ENCODE measurements at regions not wholly inside any gene's neighbourhood (a gene's known extent, or its start where the extent isn't known, plus 50 kb on each side); places are given as distances from the start of the nearest gene placed in this dataset.

DNA sequence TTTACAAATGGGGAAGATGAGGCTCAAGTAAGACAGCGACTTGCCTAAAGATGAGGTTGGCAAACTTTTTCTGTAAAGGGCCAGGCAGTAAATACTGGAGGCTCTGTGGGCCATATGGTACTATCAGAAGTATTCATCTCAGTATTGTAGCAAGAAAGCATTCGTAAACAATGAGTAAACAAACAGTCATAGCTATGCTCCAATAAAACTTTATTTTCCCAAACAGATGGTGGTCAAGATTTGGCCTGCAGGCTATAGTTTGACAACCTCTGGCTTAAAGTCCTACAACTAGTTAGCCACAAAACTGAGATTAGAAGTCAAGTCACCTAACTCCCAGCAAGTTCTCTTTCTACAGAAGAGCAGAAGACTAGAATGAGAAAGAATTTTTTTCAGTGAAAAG lies 177.0 kb upstream of the NECTIN3 start:
- Histone ChIP-seq H3K9me3 (no peaks in the 10 kb centered on the region), H3K36me3 (no peaks in the 10 kb centered on the region), H3K27ac (no peak overlapping the region), H3K27me3 (no peaks in the 10 kb centered on the region), H3K4me3 (replicated peaks in 1 of 3) (no peak overlapping the region), H3K4me1 (no peaks in the 10 kb centered on the region)
- no peak for TF ChIP-seq POLR2A (IDR thresholded peaks at IDR 0.05)
- TF ChIP-seq, protein P1, sequence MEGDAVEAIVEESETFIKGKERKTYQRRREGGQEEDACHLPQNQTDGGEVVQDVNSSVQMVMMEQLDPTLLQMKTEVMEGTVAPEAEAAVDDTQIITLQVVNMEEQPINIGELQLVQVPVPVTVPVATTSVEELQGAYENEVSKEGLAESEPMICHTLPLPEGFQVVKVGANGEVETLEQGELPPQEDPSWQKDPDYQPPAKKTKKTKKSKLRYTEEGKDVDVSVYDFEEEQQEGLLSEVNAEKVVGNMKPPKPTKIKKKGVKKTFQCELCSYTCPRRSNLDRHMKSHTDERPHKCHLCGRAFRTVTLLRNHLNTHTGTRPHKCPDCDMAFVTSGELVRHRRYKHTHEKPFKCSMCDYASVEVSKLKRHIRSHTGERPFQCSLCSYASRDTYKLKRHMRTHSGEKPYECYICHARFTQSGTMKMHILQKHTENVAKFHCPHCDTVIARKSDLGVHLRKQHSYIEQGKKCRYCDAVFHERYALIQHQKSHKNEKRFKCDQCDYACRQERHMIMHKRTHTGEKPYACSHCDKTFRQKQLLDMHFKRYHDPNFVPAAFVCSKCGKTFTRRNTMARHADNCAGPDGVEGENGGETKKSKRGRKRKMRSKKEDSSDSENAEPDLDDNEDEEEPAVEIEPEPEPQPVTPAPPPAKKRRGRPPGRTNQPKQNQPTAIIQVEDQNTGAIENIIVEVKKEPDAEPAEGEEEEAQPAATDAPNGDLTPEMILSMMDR (IDR thresholded peaks at IDR 0.05): no peak
- no peak for DNase-seq
- intact Hi-C loops (cut with DNase I): no loop called here
- 91% methylated on average over 2 of the region's 2 CpGs for WGBS, 2 donors

DNA sequence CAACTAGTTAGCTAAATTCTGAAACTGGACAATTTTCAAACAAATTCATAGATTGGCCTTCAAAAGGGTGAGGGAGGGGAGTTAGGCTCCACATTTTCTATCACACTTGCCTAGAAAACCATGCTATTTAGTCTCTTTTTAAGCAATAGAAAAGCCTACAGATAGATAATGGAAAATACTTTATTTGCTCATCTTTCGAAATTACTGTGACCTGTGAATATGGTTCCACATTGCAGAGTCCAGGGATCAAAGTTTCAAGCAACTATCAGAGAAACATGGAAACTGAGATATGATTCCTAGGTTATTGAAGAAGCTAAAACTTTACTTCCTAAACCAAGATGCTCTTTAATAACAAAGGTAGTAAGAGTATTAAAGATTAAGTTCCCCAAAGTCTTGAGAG lies 176.6 kb upstream of the NECTIN3 start:
- Histone ChIP-seq H3K27ac (no peak overlapping the region), H3K4me1 (no peaks in the 10 kb centered on the region), H3K4me3 (replicated peaks in 1 of 3) (no peak overlapping the region), H3K36me3 (no peaks in the 10 kb centered on the region), H3K9me3 (no peaks in the 10 kb centered on the region), H3K27me3 (no peaks in the 10 kb centered on the region)
- DNase-seq: no peak
- intact Hi-C loops (cut with DNase I): no loop called here
- TF ChIP-seq POLR2A (IDR thresholded peaks at IDR 0.05): no peak
- TF ChIP-seq, protein P1 (IDR thresholded peaks at IDR 0.05): no peak
- WGBS, 2 donors: 90 to 91% methylated on average over 1 of the region's 1 CpG

DNA sequence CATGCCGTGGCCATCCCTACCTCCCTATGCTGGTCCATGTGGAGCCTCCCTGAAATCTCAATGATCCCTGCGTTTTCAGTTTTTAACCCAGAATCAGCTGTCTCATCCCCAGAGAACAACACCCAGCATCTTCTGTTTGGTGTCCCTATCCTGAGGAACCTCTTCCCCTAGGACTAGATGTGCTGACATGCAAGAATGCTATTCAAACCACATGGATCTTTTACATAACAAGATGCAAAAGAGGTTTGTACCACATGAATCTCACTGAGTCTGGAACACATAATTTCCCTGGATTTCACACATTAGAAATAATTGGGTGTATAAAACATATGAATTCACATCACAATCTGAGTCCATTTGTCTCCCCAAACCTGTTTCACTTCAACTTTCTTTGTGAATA lies 174.6 kb upstream of the NECTIN3 start:
- intact Hi-C loops (cut with DNase I): no loop called here
- 90 to 92% methylated on average over 2 of the region's 2 CpGs for WGBS, 2 donors
- Histone ChIP-seq H3K9me3 (no peaks in the 10 kb centered on the region), H3K4me3 (replicated peaks in 1 of 3) (no peak overlapping the region), H3K27me3 (no peaks in the 10 kb centered on the region), H3K27ac (no peak overlapping the region), H3K36me3 (no peaks in the 10 kb centered on the region), H3K4me1 (no peaks in the 10 kb centered on the region)
- TF ChIP-seq, protein P1 (IDR thresholded peaks at IDR 0.05): no peak
- DNase-seq: no peak

DNA sequence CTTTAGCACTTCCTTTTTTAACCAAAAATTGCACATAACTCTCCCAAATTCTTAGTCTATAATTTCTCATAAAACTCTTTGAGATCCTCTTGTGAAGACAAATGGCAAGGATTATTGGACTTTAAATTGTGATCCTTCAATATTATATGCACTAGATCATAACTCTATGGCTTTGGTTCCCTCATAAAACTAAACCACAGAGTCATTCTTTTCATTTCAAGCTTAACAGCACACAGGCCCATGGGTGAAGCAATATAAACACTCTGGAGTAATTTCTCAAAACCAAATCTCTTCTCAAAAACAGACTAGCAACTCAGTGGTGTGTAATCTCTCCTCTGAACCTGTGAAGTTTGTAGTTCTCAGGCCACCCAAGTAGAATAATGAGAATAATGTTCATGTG lies 171.0 kb upstream of the NECTIN3 start:
- no peaks in the 10 kb centered on the region for H3K36me3 ChIP-seq
- TF ChIP-seq, protein P1 (IDR thresholded peaks at IDR 0.05): no peak
- TF ChIP-seq POLR2A (IDR thresholded peaks at IDR 0.05): no peak
- H3K4me3 ChIP-seq (replicated peaks in 1 of 3): no peak overlapping the region
- intact Hi-C loops (cut with DNase I): no loop called here
- no peaks in the 10 kb centered on the region for H3K27me3 ChIP-seq
- H3K27ac ChIP-seq: no peak overlapping the region
- no peak for DNase-seq
- no peaks in the 10 kb centered on the region for H3K9me3 ChIP-seq
- H3K4me1 ChIP-seq: no peaks in the 10 kb centered on the region

DNA sequence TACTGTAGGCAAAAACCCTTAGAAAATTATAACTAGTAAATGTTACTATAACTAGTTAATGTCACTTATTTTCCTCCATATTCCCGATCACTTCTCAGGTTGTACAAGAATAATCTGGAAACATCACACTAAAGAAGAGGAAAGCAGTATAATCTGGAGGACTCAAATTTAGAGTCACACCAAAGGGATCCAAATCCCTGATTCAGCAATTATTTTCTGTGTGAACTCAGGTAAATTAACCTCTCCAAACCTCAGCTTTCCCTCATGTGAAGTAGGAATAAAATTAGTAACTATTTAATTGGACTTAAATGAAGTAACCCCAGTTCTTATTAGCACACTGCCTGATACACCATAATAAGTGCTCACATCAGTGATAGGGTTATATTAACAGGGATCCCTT lies 170.1 kb upstream of the NECTIN3 start:
- H3K36me3 ChIP-seq: no peaks in the 10 kb centered on the region
- TF ChIP-seq, protein P1 (IDR thresholded peaks at IDR 0.05): no peak
- TF ChIP-seq POLR2A (IDR thresholded peaks at IDR 0.05): no peak
- no peak overlapping the region for H3K4me3 ChIP-seq (replicated peaks in 1 of 3)
- H3K27me3 ChIP-seq: no peaks in the 10 kb centered on the region
- no peaks in the 10 kb centered on the region for H3K4me1 ChIP-seq
- intact Hi-C loops (cut with DNase I): no loop called here
- 89 to 96% methylated on average over 1 of the region's 1 CpG for WGBS, 2 donors
- no peak overlapping the region for H3K27ac ChIP-seq
- H3K9me3 ChIP-seq: no peaks in the 10 kb centered on the region
- no peak for DNase-seq
